Prostate gland (tissue), 2 donors: ENCODE measurements at regions not wholly inside any gene's neighbourhood (a gene's known extent, or its start where the extent isn't known, plus 50 kb on each side); places are given as distances from the start of the nearest gene placed in this dataset.

ENCODE experiments used
- POLR2A ChIP-seq: fragments of 450-650 bp; IDR thresholded peaks from one replicate; pipeline ENCODE4 v1.6.1; 2016; ENCODE audit warnings: antibody characterized with exemption, mild to moderate bottlenecking
- TF ChIP-seq, protein P1 (sequence below), 4 experiments: fragments of 200-600 bp in 2 of 4; fragments of 450-650 bp in 2 of 4; sonication (generic) in 2 of 4; IDR thresholded peaks; 1 replicate in 3 of 4; 2 replicates in 1 of 4; pipeline ENCODE4 v1.5.1; 2016 to 2019; ENCODE audit warnings: antibody characterized with exemption in 4 of 4, mild to moderate bottlenecking in 2 of 4, moderate library complexity in 2 of 4

DNA sequence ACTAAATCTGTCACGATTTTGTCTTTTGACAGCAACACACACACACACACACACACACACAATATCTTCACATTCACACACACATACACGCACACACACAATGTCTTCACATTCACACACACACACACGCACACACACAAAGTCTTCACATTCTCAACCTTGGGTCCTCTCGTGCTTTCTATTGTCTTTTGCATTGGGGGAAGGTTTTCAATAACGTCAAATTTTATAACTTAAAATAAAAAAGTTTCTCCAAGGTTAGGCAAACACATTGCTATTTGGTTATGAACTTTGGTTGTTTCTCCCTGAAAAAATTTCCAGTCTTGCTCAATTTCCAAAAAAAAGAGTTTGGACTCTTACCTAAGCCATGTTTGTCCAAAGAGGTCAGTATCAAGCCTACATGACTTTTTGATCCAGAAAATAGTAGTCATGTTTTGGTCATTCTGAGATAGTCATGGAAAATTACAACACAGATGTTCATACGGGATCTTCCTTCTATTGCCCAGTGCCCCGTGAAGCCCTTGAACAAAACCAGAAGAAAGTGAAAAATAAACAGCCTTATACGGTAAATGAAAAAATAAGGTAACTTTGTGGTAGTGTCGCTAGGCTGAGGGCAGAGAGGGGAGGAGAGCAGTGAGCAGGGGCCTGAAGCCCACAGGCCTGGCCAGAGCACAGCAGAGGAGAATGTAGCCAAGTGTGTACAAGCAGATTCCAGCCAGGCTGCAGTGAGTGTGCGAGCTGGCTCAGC, 542.8 kb upstream of the ID2 start:
- TF ChIP-seq, protein P1, sequence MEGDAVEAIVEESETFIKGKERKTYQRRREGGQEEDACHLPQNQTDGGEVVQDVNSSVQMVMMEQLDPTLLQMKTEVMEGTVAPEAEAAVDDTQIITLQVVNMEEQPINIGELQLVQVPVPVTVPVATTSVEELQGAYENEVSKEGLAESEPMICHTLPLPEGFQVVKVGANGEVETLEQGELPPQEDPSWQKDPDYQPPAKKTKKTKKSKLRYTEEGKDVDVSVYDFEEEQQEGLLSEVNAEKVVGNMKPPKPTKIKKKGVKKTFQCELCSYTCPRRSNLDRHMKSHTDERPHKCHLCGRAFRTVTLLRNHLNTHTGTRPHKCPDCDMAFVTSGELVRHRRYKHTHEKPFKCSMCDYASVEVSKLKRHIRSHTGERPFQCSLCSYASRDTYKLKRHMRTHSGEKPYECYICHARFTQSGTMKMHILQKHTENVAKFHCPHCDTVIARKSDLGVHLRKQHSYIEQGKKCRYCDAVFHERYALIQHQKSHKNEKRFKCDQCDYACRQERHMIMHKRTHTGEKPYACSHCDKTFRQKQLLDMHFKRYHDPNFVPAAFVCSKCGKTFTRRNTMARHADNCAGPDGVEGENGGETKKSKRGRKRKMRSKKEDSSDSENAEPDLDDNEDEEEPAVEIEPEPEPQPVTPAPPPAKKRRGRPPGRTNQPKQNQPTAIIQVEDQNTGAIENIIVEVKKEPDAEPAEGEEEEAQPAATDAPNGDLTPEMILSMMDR (IDR thresholded peaks at IDR 0.05): no peak
- no peak for TF ChIP-seq POLR2A
